SK-N-SH treated with all-trans-retinoic acid at 6 μM for 48 hours (cell line): ENCODE measurements at regions not wholly inside any gene's neighbourhood (a gene's known extent, or its start where the extent isn't known, plus 50 kb on each side); places are given as distances from the start of the nearest gene placed in this dataset.

Experiments used
- ARNTL ChIP-seq: fragments of 450-650 bp; formaldehyde crosslinking; IDR thresholded peaks from 2 replicates; pipeline ENCODE4 v1.5.0; 2020; ENCODE audit warnings: low read depth, mild to moderate bottlenecking, moderate library complexity, borderline replicate concordance
- RARB ChIP-seq: fragments of 250-450 bp; sonication (Bioruptor Pico); IDR thresholded peaks from 2 replicates; pipeline ENCODE4 v1.8.0; 2021; ENCODE audit warnings: mild to moderate bottlenecking, moderate library complexity
- SNAI2 ChIP-seq: fragments of 250-450 bp; sonication (Bioruptor Pico); IDR thresholded peaks from 2 replicates; pipeline ENCODE4 v1.5.0; 2020; ENCODE audit warnings: mild to moderate bottlenecking, moderate library complexity
- ZNF70 ChIP-seq: fragments of 450-650 bp; formaldehyde crosslinking; IDR thresholded peaks from 2 replicates; pipeline ENCODE4 v1.5.0; 2020; ENCODE audit warnings: mild to moderate bottlenecking, moderate library complexity
- ZNF8 ChIP-seq: fragments of 450-650 bp; formaldehyde crosslinking; IDR thresholded peaks from 2 replicates; pipeline ENCODE4 v1.5.0; 2020; ENCODE audit warnings: mild to moderate bottlenecking, moderate library complexity

GRCh38 chr9:88934876-88935535, 56.3 kb upstream of the S1PR3 start:
- TF ChIP-seq ARNTL (CRISPR knock-in tag) (no peak), RARB (CRISPR knock-in tag) (no peak), ZNF8 (CRISPR knock-in tag) (no peak), ZNF70 (CRISPR knock-in tag) (no peak), SNAI2 (CRISPR knock-in tag) (no peak)
